MG63 (cell line): ENCODE measurements at regions not wholly inside any gene's neighbourhood (a gene's known extent, or its start where the extent isn't known, plus 50 kb on each side); places are given as distances from the start of the nearest gene placed in this dataset.
"Not testable (repeated sequence)": the region's sequence is repeated elsewhere in the genome, so short reads cannot be mapped to it uniquely, and the experiment has no call there.

Source experiments
- DNase-seq: peaks from one replicate; pipeline ENCODE4 v3.0.0-alpha.2; 2020
- H3K27me3 ChIP-seq: fragments of 250-450 bp; sonication (Bioruptor Pico); 2 replicates; pipeline ENCODE4 v1.5.1; 2020; ENCODE audit warnings: mild to moderate bottlenecking, moderate library complexity
- H3K36me3 ChIP-seq: fragments of 250-450 bp; sonication (Bioruptor Pico); 2 replicates; pipeline ENCODE4 v1.5.1; 2020; ENCODE audit warnings: mild to moderate bottlenecking, moderate library complexity
- H3K4me3 ChIP-seq: fragments of 250-450 bp; sonication (Bioruptor Pico); 2 replicates; pipeline ENCODE4 v1.5.1; 2020; ENCODE audit warnings: mild to moderate bottlenecking, moderate library complexity
- H3K9me3 ChIP-seq: fragments of 250-450 bp; sonication (Bioruptor Pico); 2 replicates; pipeline ENCODE4 v1.5.1; 2020; ENCODE audit warnings: mild to moderate bottlenecking, moderate library complexity

DNA sequence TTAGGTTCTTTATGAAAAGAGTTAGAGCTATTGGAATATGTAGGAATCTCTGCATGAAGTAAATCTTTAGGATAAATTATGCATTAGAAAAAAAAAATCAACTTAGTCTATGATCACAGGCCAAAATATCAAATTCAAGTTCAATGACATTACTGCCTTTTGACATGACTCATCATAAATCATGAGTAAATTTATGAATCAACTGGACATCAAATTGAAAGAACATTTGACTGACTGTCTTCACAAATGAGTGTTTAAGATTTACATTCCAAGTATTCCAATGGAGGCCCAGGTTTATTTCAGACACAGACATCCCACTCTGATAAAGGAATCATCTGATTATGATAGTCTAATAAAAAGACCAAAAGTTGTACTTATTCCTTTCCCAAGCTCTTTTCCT, 192.8 kb upstream of the TTC14 start:
- Histone ChIP-seq H3K4me3 (no peak overlapping the region), H3K9me3 (no peaks in the 10 kb centered on the region), H3K27me3 (no peaks in the 10 kb centered on the region), H3K36me3 (no peaks in the 10 kb centered on the region)
- DNase-seq: no peak

DNA sequence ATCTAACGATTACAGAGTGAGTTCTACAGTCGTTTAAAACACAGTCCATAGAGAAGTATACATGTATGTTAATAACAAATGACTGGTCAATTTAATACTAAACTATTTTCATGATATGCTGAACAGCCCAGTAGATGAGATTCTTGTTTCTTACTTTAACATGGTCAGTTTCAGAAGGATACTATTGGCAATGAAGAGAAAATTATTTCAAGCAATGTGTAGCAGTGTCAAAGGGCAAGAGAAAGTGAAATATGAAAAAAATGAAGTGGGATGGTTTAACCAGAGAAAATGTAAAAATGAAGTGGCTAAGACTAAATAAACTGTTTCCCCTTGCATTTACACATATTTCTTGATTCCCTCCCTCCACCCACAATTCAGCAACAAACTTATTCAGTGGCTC, 192.1 kb upstream of the TTC14 start:
- no peak for DNase-seq
- Histone ChIP-seq H3K4me3 (no peak overlapping the region), H3K27me3 (no peaks in the 10 kb centered on the region), H3K36me3 (no peaks in the 10 kb centered on the region), H3K9me3 (no peaks in the 10 kb centered on the region)

GRCh38 chr3:180414157-180414556, 187.8 kb upstream of the TTC14 start:
- Histone ChIP-seq H3K9me3 (no peaks in the 10 kb centered on the region), H3K36me3 (no peaks in the 10 kb centered on the region), H3K4me3 (no peak overlapping the region), H3K27me3 (no peaks in the 10 kb centered on the region)
- no peak for DNase-seq

DNA sequence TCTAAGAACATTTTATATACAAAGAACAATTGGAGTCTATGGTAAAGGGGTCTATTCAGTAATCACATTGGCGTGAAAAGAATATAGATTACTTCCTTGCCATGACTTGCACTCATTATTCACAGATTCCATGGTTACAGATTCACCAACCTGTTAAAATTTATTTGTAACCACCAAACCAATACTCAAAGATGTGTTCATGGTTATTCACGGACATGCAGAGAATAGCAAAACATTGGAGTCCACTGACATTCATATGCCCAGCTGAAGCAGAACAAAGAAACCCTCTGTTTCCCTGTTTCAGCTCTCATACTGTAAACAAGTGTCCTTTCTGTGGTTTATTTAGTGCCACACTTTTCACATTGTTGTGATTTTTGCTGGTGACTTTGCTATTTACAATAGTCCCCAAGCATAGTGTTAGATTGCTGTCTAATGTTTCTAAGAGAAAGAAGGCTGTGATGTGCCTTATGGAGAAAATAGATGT, 185.8 kb upstream of the TTC14 start:
- no peaks in the 10 kb centered on the region for H3K27me3 ChIP-seq
- no peaks in the 10 kb centered on the region for H3K36me3 ChIP-seq
- no peaks in the 10 kb centered on the region for H3K9me3 ChIP-seq
- no peak for DNase-seq
- no peak overlapping the region for H3K4me3 ChIP-seq

GRCh38 chr3:180417241-180417640, 184.7 kb upstream of the TTC14 start:
- no peak for DNase-seq
- Histone ChIP-seq H3K36me3 (no peaks in the 10 kb centered on the region), H3K27me3 (no peaks in the 10 kb centered on the region), H3K4me3 (no peak overlapping the region), H3K9me3 (no peaks in the 10 kb centered on the region)

DNA sequence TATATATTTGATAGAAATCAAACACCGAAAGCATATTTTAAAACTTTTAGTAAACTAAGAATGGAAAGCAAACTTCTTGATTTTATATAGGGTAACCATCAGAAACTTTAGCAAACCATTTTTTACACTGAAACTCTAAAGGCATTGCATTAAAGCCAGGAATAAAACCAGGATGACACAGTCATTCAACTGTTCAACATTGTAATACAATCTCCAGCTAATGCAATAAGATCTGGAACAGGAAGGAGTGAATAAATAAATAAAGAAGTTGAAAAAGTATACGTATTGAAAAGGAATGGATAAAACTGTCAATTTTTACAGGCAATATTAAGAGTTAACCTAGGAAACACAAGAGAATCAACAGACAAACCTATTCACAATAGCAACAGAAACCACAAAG, 181.9 kb upstream of the TTC14 start:
- no peaks in the 10 kb centered on the region for H3K36me3 ChIP-seq

DNA sequence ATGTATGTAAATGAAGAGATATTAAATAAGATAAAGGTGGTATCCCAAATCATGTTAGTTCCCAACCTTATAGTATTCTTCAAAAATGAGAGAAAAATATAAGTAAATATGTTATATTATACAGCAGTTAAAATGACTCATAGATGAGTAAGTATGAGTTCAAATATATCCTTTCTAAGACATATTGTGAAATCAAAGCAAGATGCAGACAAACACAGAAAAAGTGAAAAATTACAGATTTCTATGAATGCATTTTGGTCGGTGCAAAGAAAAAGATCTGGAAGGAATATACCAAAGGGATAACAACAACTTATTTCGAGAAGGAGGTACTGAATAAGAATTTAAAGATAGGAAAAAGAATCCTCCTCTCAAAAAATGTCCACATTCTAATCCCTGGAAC, 181.2 kb upstream of the TTC14 start:
- no peaks in the 10 kb centered on the region for H3K36me3 ChIP-seq
- no peaks in the 10 kb centered on the region for H3K27me3 ChIP-seq
- H3K4me3 ChIP-seq: no peak overlapping the region
- DNase-seq: no peak
- H3K9me3 ChIP-seq: no peaks in the 10 kb centered on the region

More for the DNA sequence above, 181.9 kb upstream of the TTC14 start:
- Histone ChIP-seq H3K4me3 (no peak overlapping the region), H3K27me3 (no peaks in the 10 kb centered on the region), H3K9me3 (no peaks in the 10 kb centered on the region)
- DNase-seq: no peak

DNA sequence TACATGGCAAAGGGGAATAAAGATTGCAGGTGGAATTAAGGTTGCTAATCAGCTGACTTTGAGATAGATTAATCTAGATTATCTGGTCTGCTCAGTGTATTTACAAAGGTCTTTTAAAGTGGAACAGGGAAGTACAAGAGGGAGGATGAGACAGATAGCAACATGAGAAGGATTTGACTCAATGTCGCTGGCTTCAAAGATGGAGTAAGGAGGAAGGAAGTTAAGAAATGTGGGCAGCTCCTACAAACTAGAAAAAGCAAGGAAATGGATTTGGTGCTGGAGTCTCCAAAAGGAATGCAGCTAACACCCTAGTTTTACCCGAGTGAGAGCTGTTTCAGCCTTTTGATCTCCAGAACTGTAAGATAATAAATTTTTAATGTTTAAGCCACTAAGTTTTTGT, 180.7 kb upstream of the TTC14 start:
- Histone ChIP-seq H3K9me3 (no peaks in the 10 kb centered on the region), H3K27me3 (no peaks in the 10 kb centered on the region), H3K36me3 (no peaks in the 10 kb centered on the region), H3K4me3 (no peak overlapping the region)
- no peak for DNase-seq

DNA sequence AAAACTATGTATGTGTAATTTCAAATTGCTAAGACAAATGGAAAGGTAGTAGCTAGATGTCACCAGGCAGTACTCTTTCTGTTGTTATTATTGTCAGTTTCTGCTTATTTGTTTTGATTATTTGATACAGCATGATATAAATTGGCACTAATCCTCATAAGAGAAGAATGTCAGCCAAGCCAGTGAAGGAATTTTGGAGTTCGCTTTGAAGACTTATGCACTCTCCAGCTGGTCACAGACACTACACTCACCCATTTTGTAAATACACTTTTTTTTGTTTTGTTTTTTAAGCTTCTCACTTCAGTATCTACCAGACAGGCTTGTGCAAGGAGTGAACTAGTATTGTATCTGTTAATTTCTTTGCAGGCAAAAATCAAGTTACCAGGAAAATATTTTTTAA, 180.2 kb upstream of the TTC14 start:
- Histone ChIP-seq H3K27me3 (no peaks in the 10 kb centered on the region), H3K36me3 (no peaks in the 10 kb centered on the region), H3K9me3 (no peaks in the 10 kb centered on the region), H3K4me3 (no peak overlapping the region)
- no peak for DNase-seq

- not testable (repeated sequence) for H3K4me3 ChIP-seq, H3K9me3 ChIP-seq, H3K36me3 ChIP-seq, DNase-seq, H3K27me3 ChIP-seq
Observed at GRCh38 chr3:180424305-180424704, 177.7 kb upstream of the TTC14 start.

DNA sequence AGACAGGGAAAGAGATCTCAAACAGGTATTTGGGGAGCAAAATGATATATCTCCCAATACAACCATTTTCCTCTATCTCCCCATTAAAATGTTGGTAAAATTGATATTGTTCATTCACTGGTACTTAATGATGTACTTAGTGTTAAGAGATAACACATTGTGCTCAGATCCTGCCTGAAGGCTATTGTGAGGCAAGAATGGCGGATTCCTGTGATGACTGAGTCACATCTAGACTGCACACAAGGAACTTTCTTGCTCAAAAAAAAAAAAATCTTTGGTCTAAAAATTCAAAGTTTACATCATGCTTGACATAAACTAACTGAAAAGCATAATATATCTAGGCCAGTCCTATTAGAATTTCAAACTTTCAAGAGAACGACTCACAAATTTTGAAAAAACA, 171.1 kb upstream of the TTC14 start:
- Histone ChIP-seq H3K4me3 (no peak overlapping the region), H3K27me3 (no peaks in the 10 kb centered on the region), H3K9me3 (peaks cover 2% of the 10 kb centered on the region; the same call in 1 of the 2 replicates), H3K36me3 (no peaks in the 10 kb centered on the region)
- DNase-seq: no peak

- no peaks in the 10 kb centered on the region for H3K27me3 ChIP-seq
- no peaks in the 10 kb centered on the region for H3K36me3 ChIP-seq
- H3K4me3 ChIP-seq: no peak overlapping the region
- H3K9me3 ChIP-seq: peaks cover 2% of the 10 kb centered on the region; the same call in 1 of the 2 replicates
- no peak for DNase-seq
Observed at GRCh38 chr3:180433152-180433551, 168.8 kb upstream of the TTC14 start.

- Histone ChIP-seq H3K27me3 (no peaks in the 10 kb centered on the region), H3K36me3 (no peaks in the 10 kb centered on the region), H3K9me3 (peaks cover 4% of the 10 kb centered on the region; the same call in 1 of the 2 replicates), H3K4me3 (no peak overlapping the region)
- no peak for DNase-seq
Observed at GRCh38 chr3:180447136-180447535, 154.8 kb upstream of the TTC14 start.

DNA sequence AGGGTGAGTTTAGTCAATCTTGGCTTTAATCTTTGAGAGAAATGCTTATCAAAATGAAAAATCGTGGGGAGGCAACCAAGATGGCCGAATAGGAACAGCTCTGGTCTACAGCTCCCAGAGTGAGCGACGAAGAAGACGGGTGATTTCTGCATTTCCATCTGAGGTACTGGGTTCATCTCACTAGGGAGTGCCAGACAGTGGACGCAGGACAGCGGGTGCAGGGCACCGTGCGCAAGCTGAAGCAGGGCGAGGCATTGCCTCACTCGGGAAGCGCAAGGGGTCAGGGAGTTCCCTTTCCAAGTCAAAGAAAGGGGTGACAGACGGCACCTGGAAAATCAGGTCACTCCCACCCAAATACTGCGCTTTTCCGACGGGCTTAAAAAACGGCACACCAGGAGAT, 153.6 kb upstream of the TTC14 start:
- H3K27me3 ChIP-seq, H3K4me3 ChIP-seq, H3K36me3 ChIP-seq, DNase-seq, H3K9me3 ChIP-seq: not testable (repeated sequence)

- no peaks in the 10 kb centered on the region for H3K9me3 ChIP-seq
- H3K4me3 ChIP-seq: no peak overlapping the region
- no peaks in the 10 kb centered on the region for H3K36me3 ChIP-seq
- no peak for DNase-seq
- H3K27me3 ChIP-seq: no peaks in the 10 kb centered on the region
Observed at GRCh38 chr3:180457225-180457624, 144.7 kb upstream of the TTC14 start.

- Histone ChIP-seq H3K9me3 (no peaks in the 10 kb centered on the region; the same call in 1 of the 2 replicates), H3K36me3 (no peaks in the 10 kb centered on the region), H3K4me3 (no peak overlapping the region), H3K27me3 (no peaks in the 10 kb centered on the region)
- DNase-seq: no peak
Observed at GRCh38 chr3:180466401-180467011, 135.5 kb upstream of the TTC14 start.

DNA sequence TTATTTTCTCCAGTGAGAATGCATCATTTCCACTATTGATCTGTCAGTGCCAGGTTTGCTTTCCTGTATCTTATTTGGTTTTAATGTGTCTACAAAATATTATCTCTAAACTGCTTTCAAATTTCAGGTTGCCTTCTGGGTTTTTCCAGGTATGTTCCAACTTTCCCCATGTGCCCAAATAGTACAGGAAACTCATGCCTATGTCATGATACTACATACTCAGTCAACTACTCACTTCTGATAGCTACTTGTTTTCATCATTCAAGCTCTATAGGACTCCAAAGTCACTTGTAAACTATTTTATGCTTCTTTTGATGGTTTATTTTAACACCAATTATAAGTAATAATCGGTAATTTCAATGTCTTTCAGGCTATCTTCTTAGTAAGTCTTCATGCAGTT, 134.8 kb upstream of the TTC14 start:
- no peaks in the 10 kb centered on the region for H3K27me3 ChIP-seq
- no peak overlapping the region for H3K4me3 ChIP-seq
- peaks cover 2% of the 10 kb centered on the region; the same call in 1 of the 2 replicates for H3K9me3 ChIP-seq
- H3K36me3 ChIP-seq: no peaks in the 10 kb centered on the region
- DNase-seq: no peak

DNA sequence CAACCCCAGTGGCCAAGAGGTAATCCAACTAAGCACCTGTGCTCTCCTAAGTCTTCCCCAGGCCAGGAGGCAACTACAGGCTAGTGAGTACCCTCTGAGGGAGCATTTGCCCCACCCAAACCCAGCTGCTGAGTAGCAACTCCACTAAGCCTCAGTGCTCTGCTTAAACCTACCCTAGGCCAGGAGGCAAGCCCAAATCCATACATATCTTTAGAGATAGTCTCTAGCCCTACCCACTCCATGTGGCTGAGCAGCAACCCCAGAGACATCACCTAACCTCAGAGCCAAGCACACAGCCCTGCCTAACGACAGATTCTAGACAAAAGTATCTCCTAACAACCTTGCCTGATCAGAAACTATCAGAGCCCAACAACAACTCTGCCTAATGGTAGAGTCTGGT, 132.8 kb upstream of the TTC14 start:
- H3K27me3 ChIP-seq: no peaks in the 10 kb centered on the region
- H3K4me3 ChIP-seq: no peak overlapping the region
- H3K9me3 ChIP-seq: 0 out of 2 replicates have a peak, but pooled peaks cover 2% of the 10 kb centered on the region
- no peaks in the 10 kb centered on the region for H3K36me3 ChIP-seq
- DNase-seq: no peak

DNA sequence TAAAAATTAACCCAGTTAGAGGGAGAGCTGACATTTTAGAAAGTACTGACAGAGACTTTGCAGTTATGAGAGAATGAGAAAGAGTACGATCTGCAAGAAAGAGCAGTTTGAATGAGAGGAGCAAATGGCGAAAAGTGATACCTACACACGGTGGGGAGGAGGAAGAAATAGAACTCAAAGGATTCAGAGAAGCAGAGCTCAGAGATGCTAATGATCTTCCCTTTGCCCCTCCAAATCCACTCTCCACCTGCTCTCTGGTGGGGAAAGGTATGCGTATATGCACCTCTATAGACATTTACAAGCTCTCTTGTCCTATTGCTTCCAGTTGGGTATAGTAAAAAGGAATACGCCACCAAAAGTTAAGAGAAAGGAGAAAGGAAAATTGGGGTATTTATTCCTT, 123.3 kb upstream of the TTC14 start:
- Histone ChIP-seq H3K4me3 (no peak overlapping the region), H3K36me3 (no peaks in the 10 kb centered on the region), H3K27me3 (no peaks in the 10 kb centered on the region), H3K9me3 (no peaks in the 10 kb centered on the region)
- DNase-seq: no peak
